ENCODE measurements at regions not wholly inside any gene's neighbourhood (a gene's known extent, or its start where the extent isn't known, plus 50 kb on each side); places are given as distances from the start of the nearest gene placed in this dataset.

DNA sequence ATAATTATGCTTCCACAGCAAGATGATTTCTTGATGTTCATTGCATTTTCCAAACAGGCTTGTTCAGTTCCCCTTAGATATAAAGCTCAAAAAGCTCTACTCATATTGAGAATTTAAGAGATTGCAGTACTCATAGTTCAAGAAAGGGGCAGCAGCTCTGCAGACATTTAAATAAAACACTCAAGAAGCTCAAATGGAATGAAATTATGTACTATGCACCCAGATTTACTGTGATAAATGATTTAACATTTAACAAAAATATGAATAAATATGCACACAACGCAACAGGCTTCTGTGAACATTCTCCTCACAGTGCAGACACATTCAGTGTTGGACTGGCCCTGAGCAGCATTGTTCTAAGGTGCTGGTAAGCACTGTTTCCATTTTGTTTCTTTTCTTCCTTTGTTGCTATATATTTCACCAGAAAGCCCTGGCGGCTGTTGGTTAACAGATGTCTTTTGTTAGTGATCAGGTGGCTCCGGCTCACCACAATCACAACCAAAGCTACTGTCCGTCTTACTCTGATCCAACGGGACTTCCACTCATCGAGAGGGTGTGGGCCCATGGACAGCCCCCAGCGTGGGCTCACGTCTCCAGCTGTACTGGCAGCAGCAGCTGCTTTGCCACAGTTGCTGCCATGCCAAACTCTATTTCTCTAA lies 1440.3 kb downstream of the NCAM2 start:
- no peak for FAIRE-seq

DNA sequence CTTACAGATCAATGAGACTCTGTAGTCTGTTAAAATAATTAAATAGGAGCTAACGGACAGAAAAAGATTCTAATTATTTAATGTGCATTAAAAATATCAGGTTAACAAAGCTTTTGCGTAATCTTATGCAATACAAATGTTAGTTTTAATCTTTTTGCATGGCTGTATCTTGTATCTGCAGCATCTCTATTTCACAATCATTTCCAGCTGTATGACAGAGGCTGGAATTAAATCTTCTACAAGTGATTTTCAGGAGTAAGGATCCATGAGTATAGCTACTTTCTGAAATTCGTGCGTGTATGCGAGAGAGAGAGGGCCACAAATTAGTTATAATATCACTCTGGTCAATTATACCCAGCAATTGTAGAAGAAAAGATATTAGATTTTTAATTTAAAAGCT lies 1446.8 kb downstream of the NCAM2 start:
- FAIRE-seq = no peak

DNA sequence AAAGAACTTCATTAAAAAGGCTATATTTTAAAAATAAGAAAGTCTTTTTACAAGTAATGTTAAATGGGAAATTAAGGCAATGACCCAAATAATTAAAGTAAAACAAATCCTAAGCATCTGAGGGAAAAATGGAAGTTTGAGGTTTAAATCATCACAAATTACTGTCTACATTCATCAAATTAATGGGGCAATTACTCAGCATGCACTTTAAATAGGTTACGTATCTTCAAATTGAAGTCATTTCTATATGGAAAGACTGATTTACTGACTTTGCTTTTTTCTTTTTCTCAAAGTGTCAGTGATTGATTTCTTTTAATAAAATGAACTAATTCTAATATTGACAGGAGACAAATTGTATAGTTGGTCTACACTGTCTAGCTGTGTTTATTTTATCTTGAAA lies 1452.3 kb downstream of the NCAM2 start:
- FAIRE-seq = no peak

DNA sequence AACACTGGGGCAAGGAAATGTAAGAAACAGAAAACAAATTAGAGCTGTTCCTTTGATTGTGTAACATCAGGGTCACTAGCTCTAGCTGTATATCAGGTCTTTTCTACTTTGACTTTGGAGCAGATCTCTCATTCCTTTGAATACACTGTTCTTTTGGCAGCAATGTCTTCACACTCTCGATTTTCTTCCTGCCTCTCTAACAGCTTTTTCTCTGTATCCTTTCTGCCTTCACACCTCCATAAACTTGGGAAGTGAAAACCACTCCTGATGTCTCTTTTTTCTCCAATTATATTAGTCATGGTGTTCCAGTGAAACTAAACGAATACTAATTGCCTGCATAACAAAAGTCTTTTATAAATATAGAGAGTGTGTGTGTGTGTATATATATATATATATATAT lies 1458.0 kb downstream of the NCAM2 start:
- FAIRE-seq = no peak

DNA sequence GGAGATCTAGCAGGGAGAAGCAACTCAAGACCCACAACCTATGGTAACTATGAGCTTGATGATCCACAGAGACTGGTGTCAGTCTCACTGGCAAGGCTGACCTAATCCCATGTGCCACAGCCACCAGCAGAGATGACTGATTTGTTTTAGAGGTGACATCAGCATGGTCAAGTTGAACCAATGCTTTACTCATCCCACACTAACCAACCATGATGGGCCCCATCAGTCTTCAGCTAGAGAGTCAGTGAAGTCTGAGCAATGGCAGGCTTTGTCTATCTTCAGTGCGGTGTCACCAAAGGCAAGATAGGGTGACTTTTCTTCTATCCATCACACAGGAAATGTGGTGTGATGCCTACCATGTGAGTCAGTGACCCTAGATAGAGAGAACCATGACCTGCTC lies 1470.7 kb downstream of the NCAM2 start:
- no peak for FAIRE-seq

DNA sequence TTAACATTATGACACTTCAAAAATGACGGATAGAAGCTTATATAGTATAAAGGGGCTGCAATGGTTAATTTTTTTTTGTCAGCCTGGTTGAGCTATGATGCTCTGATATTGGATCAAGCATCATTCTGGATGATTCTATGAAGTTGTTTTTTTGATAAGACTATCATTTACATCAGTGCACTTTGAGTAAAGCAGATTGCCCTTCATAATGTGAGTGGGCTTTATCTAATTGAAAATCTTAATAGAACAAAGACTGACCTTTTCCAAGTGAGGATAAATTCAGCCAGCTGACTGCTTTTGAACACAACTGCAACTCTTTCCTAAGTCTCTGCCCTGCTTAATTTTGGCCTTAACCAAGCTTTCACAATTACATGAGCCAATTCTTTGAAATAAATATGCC lies 1476.2 kb downstream of the NCAM2 start:
- FAIRE-seq = no peak

DNA sequence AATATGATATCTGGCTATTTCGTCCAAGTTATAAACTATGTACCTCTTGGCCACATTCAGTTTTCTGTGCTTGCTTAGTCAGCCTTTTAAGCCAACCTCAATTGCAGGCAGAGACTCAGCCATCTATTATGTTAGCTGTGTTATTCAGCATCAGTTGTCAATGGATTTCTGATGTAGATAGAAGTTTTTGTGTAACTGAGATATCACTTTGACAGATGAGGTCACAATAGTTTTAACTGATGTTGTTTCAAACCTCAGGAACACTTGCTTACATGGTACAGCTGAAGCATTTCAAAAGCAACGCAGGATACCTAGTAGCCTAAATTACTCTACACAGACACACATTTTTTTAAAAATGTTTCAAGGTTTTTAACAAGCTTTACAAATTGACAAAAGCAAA lies 1478.0 kb downstream of the NCAM2 start:
- FAIRE-seq = no peak

DNA sequence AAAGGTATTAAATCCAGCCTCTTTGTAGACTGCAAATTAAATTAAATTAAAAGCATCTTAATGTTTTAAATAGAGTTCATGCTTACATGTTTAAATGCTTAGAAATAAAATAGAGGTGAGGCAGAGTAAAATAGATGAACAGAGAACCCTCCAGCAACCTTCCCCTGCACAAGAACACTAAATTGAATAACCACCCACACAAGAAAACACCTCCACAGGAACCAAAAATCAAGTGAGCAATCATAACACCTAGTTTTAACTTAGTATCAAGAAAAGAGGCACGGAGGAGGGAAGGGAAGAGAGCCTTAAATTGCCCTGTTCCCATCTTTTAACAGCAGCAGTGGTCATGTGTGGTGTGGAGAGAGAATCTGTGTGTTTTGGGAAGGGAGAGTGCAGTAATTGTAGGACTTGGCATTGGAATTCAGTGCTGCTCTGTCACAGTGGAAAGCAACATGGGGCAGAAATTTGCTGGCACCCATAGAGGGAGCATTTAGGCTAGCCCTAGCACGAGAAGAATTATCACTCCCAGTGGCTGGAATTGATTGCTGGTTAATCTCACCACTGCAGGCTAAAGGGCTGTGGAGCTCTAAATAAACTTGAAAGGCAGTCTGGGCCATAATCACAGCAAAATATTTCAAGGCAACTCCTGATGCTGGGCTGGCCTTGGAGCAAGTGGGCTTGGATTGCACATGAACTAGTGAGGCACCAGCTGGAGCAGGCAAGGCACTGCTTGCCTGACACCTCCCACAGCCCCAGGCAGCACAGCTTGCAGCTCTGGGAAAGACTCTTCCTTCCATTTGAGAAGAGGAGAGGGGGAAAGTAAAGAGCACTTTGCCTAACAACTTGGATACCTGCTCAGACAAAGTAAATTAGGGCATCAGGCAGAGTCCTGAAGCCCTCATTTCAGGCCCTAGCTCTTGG lies 1478.8 kb downstream of the NCAM2 start:
- FAIRE-seq = no peak

DNA sequence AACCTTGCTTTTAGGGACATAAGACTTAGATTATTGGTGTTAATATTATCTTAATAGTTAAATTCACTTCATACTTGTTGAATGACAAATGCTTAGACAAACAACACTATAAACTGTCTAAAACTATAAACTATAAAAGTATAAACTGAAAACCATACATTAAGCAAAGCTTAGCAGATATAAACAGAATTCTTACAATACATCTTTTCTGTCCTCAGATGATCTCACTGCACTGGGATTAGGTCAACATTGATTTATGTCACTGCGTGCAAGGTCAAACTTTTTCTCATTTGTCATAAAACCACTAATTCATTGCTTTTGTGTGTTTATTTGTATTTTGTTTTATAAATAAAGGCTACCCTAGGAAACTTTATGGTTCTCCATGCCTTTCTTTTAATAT lies 1491.8 kb downstream of the NCAM2 start:
- FAIRE-seq = no peak

DNA sequence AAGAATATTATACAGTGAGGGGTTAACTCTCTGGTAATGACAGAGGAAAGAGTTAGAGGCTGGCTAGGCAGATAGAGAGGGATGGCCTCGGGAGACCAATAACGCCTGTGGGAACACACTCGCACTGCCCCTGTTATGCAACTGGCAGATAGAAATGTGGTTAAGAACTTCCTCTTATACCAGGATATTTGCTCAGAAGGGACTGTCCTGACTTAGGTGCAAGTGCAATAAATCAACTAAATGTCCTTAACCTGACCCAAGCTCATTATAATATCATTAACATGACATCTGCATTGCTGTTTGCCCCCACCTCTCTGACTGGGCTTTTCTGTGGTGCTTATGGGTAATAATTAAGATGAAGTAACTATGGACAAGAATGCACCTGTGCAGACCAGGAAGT lies 1518.0 kb downstream of the NCAM2 start:
- no peak for FAIRE-seq

DNA sequence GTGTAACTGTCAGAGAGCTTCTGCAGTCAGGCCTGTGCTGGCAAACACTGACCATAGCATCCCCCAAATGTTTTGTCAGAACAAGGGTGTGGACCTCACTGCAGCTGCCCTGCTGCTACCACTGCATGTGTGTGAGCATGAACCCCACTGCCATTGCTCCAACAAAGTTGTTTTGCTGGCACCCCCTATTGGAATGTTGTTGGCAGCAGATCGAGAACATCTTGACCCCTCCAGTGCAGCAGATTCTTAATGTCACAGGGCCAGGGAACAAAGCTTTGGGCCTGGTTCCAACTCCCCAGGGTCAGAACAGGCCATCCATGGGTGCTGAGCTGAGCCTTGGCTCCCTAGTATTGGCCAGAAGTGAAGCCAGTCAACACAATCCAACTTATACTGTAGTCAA lies 1537.4 kb downstream of the NCAM2 start:
- no peak for FAIRE-seq

DNA sequence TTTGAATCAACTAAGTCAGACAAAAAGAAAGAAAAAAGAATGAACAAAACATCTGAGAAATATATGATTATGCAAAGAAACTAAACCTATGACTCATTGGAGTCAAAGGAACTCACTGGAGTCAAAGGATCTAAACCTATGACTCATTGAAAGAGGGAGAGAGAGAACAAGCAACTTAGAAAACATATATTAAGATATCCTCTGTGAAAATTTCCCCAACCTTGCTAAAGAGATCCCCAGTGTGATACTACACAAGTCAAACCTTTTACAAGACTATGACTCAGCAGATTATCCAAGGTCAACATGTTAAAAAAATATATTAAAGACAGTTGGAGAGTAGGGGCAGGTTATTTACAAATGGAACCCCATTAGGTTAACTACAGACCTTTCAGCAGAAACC lies 1538.3 kb downstream of the NCAM2 start:
- no peak for FAIRE-seq

DNA sequence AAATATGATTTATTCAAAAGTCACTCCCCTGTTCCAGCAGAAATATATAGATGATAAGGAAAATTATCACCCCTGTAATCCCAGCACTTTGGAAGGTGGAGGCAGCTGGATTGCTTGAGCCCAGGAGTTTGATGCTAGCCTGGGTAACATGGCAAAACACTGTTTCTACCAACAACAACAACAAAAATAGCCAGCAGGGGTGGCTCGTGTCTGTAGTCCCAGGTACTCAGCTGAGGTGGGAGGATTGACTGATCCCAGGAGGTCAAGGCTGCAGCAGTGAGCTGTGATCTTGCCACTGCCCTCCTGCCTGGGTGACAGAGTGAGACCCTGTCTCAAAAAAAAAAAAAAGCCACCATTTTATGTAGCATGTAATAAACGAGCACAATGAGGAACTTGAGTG lies 1546.5 kb downstream of the NCAM2 start:
- FAIRE-seq = no peak

DNA sequence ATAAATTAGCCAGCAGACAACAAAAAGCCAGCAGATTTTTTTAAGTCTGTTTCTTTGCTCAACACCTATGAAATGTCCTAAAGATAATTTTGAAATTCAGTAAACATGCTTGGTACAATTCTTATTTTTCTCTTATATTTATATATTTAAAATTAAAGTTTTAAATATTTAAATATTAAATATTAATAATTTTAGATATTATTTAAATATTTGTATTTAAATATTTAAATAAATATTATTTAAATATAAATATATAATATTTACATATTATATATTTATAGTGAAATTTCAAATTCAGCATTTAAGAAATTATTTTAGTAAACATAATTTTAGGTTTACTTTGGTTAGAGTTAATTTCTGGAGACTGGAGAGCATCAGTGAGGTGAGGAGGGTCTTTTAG lies 1554.2 kb downstream of the NCAM2 start:
- FAIRE-seq = peak; percentile 92

DNA sequence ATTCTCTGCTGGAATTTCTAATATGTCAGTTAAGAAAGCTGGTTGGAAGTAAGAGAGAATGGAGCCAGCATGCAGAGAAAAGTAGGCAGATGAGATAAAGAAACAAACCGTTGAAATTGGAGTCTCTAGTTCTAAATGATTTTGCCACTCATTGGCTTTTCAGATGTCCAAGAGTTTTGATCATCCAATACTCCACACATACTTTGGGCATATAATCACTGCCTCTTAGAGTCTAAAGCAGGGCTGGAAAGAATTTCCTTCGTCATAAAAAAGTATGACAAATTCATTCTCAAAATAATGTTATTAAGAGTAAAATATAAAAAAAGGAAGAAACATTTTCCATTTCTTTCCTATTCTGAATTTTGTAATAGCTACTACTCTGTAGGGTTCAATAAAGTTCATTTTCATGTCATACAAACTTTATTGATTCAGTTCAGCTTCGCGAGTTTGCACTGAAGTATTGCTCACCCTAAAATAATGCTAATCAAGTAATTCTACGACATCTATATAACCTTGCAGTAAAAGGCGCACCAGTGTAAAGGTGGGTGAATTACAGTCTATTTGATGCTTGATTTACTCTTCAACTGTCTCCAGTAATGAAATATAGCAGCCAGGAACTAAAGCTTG lies 1556.6 kb downstream of the NCAM2 start:
- FAIRE-seq = no peak

DNA sequence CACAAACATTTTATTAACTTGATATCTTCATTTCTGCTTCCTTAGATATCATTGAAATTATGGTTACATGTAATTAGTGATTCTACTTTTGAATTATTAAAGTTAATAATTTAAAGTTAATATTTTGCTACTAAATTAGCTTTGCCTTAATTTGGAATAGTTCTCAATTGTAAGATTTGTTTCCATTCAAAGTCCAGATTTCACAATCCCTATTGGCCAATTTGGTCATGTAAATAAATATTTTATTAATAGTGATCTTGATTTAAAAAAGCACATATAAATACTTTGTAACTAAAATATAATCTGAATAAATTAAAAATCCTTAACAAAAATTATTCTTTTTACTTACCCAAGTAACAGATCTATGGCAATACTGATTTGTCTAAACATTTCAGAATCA lies 1558.6 kb downstream of the NCAM2 start:
- FAIRE-seq = peak; percentile 20

DNA sequence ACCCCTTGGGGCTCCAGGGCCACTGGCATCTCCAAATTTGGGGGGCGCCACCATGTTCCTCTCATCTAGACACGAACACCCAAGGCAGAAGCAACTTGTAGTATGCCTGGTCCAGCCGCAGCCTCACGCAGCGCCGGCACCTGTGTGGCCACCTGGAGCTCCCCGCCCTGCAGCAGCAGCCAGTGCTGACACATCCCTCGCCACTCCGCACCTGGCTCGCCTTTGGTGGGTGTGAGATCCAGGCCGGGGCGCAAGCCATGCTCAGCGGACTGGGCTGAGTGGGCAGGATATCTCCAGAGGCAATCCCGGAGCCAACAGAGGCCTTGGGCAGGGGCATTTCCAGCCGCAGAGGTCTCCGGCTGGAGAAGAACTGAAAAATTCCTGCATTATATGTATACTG lies 1563.7 kb downstream of the NCAM2 start:
- FAIRE-seq = no peak

DNA sequence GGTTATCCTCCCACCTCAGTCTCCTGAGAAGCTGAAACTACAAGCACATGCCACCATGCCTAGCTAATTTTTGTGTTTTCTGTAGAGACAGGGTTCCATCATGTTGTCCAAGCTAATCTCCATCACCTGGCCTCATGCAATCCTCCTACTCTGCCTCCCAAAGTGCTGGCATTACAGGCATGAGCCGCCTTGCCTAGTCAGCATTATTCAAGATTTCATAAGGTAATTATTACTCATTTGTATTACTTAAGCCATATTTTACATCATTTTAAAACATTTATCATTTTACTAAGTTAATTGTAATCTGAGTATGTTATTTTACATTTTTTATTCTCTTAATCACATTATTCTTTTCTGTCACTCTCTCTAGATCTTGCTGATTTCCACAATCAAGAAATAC lies 1575.6 kb downstream of the NCAM2 start:
- FAIRE-seq = no peak

DNA sequence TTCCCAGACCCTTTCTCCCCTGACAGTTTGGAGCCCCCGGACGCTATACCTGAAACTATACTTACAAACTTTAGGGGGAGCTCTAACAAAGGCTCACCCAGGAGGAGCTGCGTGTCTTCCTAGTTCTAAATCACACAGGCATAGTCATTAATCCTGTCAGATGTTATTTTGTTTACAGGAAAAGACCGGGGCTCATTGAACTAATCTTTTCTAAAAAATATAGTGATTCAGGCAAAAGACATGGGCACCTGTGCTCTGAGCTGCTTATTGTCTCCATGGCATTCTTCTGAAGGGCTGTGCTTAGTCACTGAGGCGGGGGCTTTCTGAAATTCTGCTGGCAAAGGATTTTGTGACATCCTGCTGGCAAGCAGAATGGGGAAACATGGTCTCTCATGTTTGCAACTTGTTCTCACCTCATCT lies 1577.0 kb downstream of the NCAM2 start:
- FAIRE-seq = no peak

DNA sequence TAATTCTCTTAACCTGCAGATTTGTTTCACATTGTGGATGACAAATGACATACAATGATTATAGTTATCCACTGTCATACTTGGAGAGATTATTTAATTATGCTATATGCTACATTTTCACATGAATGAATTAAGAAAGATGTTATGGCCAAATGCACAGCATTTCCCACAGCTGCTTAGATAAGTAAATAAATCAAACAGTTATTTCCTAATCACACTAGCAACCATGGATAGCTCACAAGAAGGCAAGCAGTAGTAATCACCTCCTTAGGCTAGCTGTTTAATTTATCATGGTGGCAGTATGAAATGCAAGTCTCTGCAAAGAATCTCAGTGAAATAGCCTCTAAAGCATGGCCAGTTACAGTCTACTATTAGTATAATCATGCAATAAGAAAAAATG lies 1581.5 kb downstream of the NCAM2 start:
- FAIRE-seq = no peak

DNA sequence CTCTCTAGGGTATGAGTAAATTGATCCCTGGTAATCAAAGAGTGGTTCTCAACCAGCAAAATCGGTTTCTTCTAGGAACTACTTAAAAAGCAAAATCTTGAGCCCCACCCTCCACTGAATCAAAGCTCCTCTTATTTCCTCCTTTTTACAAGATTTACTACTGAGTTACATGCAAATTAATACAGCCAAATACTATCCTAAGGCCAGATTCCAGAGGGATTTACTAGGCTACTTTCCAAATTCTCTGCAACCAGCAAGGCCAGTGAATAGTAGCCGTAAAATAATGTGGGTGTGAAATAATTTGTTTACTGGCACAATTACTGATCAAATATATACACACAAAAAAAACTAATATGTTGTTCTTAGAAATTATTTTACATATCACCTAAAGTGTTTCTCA lies 1583.8 kb downstream of the NCAM2 start:
- no peak for FAIRE-seq

DNA sequence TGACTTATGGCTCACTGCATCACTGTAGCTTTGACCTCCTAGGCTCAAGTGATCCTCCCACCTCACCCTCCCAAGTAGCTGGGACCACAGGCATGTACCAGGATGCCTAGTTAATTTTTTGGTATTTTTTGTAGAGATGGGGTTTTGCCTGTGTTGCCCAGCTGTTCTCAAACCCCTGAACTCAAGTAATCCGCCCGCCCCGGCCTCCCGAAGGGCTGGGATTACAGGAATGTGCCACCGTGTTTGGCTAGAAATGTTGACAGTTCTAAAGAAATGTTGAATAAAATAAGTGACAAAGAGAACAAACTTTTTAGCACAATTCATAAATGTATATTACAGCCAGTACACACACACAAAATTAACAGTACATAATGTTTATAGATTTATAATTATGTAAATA lies 1586.1 kb downstream of the NCAM2 start:
- no peak for FAIRE-seq

DNA sequence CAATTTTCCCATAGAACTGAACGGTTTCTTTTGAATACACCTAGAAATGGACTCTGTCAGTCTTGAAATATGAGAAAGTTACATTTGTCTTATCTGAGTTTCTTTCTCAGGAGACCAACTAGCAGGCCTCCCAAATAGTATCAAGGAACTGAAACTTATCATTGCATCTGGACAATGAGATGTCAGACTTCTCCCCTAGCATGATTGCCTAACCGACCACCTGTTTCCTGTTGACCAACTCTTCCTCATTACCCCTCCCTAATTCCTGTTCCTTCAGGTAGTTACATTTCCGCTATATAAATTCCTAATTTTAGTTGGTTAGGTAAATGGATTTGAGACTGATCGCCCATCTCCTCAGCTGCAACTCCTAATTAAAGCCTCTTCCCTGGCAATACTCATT lies 1587.3 kb downstream of the NCAM2 start:
- FAIRE-seq = no peak

DNA sequence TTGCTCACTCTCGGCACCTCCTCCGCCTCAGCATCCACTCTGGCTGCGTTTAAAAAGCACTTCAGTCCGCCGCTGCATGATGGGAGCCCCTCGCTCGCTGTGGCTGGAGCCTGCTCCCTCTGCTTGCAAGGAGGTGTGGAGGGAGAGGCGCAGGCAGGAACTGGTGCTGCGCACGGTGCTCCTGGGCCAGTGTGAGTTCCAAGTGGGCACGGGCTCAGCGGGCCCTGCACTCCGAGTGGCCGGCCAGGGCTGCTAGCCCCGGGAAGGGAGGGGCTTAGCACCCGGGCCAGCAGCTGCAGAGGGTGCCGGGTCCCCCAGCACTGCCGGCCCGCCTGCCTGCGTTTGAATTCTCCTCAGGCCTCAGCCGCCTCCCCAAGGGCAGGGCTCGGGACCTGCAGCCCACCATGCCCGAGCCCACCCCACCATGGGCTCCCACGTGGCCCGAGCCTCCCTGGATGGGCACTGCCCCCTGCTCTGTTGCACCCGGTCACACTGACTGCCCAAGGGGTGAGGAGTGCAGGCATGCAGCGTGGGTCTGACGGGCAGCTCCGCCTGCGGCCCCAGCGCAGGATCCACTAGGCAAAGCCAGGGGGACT lies 1599.5 kb downstream of the NCAM2 start:
- FAIRE-seq = no peak
